Gastrocnemius medialis (tissue), 4 donors: ENCODE measurements at regions not wholly inside any gene's neighbourhood (a gene's known extent, or its start where the extent isn't known, plus 50 kb on each side); places are given as distances from the start of the nearest gene placed in this dataset.

Experiments
- CTCF ChIP-seq, 5 experiments: fragments of 450-650 bp in 3 of 5; fragments of 200-600 bp in 2 of 5; sonication (generic) in 2 of 5; IDR thresholded peaks in 4 of 5; conservative IDR thresholded peaks in 1 of 5; 1 replicate in 4 of 5; 2 replicates in 1 of 5; pipeline ENCODE4 v1.5.1; 2016 to 2019; ENCODE audit warnings: antibody characterized with exemption in 5 of 5, mild to moderate bottlenecking in 3 of 5, moderate library complexity in 3 of 5
- POLR2A ChIP-seq, 2 donors: fragments of 450-650 bp; IDR thresholded peaks; one replicate each; pipeline ENCODE4 v1.6.1; 2017; ENCODE audit warnings: antibody characterized with exemption in 2 of 2, mild to moderate bottlenecking in 2 of 2, moderate library complexity in 2 of 2

- TF ChIP-seq CTCF (IDR thresholded peaks at IDR 0.05 in 4 of 5, conservative IDR thresholded peaks at IDR 0.05 in 1 of 5), result no peak
- no peak for TF ChIP-seq POLR2A (IDR thresholded peaks at IDR 0.05)
Observed at GRCh38 chr2:146366276-146366675, 1478.6 kb upstream of the ACVR2A start.
